DMS153 treated with DMSO at 0.1 percent for 48 hours (cell line): ENCODE measurements at regions not wholly inside any gene's neighbourhood (a gene's known extent, or its start where the extent isn't known, plus 50 kb on each side); places are given as distances from the start of the nearest gene placed in this dataset.
"Not testable (repeated sequence)": the region's sequence is repeated elsewhere in the genome, so short reads cannot be mapped to it uniquely, and the experiment has no call there.

ENCODE experiments used
- DNase-seq: peaks from one replicate; lab custom pipeline; 2025; ENCODE audit not compliant: unreplicated experiment; lab: John Stamatoyannopoulos, UW

DNA sequence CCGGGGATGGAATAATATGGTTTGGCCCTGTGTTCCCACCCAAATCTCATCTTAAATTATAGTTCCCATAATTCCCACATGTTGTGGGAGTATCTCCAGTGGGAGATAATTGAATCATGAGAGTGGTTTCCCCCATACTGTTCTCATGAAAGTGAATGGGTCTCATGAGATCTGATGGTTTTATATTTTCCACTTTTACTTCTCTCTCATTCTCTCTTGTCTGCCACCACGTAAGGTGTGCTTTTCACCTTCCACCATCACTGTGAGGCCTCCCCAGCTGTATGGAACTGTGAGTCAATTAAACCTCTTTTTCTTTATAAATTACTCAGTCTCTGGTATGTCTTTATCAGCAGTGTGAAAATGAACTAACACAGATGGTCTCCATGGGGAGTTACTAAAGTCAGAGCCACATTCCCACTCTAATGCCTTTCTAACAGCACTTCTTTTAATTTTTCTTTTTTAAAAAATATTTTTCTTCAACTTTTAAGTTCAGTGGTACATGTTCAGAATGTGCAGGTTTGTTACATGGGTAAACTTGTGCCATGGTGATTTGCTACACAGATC lies 306.6 kb downstream of the DTHD1 start:
- DNase-seq = no peak

DNA sequence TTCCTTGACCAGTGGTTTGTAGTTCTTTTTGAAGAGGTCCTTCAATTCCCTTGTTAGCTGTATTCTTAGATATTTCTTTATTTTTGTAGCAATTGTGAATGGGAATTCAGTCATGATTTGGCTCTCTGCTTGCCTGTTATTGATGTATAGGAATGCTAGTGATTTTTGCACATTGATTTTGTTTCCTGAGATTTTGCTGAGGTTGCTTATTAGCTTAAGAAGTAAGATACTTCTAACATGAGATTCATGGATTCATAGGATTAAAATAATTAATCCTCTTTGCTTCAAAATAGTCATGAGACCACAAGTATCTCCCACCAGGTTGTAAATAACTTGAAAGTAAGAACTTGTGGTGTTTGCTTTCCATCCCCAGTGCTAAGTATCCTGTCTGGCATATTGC lies 308.9 kb downstream of the DTHD1 start:
- DNase-seq = no peak

GRCh38 chr4:36601864-36602495 lies 320.6 kb downstream of the DTHD1 start:
- no peak for DNase-seq

DNA sequence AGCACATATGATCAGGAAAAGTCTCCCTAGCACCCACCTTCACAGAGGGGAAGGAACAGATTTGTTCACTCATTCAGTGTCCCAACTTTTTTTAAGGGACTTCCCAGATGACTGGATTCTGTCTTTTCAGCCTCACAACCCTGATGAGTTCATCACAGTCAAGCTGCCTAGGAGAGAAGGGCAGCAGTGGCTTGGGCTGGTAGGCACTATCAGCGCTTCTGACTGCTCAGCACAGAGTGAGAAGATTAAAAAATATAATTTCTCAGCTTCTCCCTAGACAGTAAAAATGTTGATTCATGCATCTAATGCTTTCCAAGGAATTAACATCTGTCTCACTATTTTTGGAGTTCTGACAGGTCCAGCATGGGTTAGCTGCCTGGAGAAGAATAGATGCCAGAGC lies 328.2 kb downstream of the DTHD1 start:
- no peak for DNase-seq

- no peak for DNase-seq
Observed at GRCh38 chr4:36610628-36611027, 329.2 kb downstream of the DTHD1 start.

DNA sequence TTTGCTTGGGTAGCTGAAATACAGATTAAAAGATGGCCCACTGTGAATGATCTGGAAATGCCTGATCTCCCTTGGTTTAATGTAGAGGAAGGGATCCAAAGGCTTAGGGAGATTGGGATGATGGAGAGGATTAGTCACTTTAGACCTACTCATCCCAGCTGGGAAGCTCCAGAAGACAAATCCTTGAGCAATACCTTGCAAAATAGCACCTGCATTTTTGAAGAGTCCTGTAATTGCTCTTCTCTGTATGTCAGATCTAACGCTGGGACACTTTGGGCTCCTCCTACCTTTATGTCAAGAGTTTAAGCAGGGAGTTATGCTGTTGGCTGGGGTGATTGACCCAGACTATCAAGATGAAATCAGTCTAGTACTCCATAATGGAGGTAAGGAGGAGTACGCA lies 331.7 kb downstream of the DTHD1 start:
- DNase-seq = not testable (repeated sequence)

GRCh38 chr4:36614011-36614410 lies 332.6 kb downstream of the DTHD1 start:
- no peak for DNase-seq

GRCh38 chr4:36618102-36618501 lies 336.7 kb downstream of the DTHD1 start:
- DNase-seq = no peak

GRCh38 chr4:36624030-36624429 lies 342.6 kb downstream of the DTHD1 start:
- no peak for DNase-seq

- DNase-seq = no peak
Observed at GRCh38 chr4:36638273-36638811, 356.9 kb downstream of the DTHD1 start.

- no peak for DNase-seq
Observed at GRCh38 chr4:36640876-36641275, 359.5 kb downstream of the DTHD1 start.

GRCh38 chr4:36651253-36651652 lies 369.8 kb downstream of the DTHD1 start:
- DNase-seq = no peak

- no peak for DNase-seq
Observed at GRCh38 chr4:36652857-36653256, 371.4 kb downstream of the DTHD1 start.

- DNase-seq = no peak
Observed at GRCh38 chr4:36665985-36666527, 384.6 kb downstream of the DTHD1 start.

GRCh38 chr4:36675436-36675835 lies 394.0 kb downstream of the DTHD1 start:
- DNase-seq = no peak

GRCh38 chr4:36676139-36677050 lies 395.0 kb downstream of the DTHD1 start:
- no peak for DNase-seq

- DNase-seq = no peak
Observed at GRCh38 chr4:36677112-36677511, 395.7 kb downstream of the DTHD1 start.

DNA sequence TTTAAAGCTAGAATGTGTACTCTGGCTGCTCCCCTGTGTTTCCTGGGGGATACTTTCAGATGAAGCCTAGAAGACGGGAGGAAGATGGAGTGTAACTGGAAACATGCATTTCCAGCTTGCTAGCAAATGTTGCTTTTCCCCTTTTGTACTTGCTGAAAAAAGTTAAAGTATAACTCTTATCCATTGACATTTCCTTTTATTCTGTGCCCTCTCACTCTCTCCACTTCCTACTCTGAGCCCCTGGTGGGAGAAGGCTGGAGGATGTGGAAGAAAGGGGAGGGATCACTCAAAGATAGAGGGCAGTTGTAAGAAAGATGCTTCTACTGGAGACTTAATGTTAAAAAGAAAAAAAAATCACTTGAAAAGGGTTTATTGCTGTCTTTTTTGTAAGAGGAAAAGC lies 396.5 kb downstream of the DTHD1 start:
- DNase-seq = no peak

DNA sequence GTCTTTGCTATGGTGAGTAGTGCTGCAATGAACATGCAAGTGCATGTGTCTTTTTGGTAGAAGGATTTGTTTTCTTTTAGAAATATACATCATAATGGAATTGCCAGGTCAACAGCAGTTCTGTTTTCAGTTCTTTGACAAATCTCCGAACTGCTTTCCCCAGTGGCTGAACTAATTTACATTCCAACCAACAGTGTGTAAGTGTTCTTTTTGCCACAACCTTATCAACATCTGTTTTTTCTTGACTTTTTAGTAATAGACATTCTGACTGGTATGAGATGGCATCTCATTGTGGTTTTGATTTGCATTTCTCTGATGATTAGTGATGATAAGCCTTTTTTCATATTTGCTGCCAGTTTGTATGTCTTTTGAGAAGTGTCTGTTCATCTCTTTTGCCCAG lies 406.3 kb downstream of the DTHD1 start:
- DNase-seq = no peak

DNA sequence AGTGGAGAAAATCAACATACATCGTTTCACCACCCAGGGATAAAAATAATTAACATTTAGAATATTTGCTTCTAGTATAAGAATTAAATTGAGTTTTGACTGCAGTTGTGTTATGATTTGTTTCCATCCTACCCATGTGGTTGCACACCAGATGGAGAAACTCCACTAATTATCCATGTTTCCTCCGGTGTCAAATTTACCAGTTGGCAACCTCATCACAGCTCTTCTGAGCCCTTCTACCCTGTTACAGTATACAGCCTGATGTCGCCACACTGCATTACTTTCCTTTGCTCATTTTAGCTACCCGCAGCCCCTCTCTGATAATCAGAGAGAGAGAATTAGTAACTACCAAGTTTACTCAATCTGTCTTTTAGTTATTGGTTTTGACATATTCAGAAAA lies 411.2 kb downstream of the DTHD1 start:
- no peak for DNase-seq

- DNase-seq = no peak
Observed at GRCh38 chr4:36702245-36702644, 420.8 kb downstream of the DTHD1 start.

GRCh38 chr4:36704289-36704688 lies 422.9 kb downstream of the DTHD1 start:
- DNase-seq = no peak
